ENCODE measurements at regions not wholly inside any gene's neighbourhood (a gene's known extent, or its start where the extent isn't known, plus 50 kb on each side); places are given as distances from the start of the nearest gene placed in this dataset.

DNA sequence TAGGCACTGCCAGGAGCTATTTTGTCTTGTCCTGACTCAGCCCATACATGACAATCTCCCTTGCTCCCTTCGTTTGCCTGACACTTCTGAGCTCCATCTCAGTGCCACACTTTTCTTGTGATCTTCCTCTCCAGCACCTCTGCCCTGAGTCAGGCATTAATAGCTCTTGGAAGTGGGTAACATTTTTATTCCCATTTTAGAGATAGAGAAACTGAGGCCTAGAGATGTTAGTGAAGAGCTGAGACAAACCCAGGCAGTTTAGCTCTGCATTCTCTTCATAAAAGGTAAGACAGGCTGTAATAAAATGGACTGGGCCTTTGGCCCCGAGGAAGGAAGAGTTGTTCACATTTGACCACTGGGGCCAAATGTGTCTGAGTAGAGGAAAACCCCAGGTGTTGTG, 167.4 kb downstream of the DHX35 start:
- TF ChIP-seq, protein P1, sequence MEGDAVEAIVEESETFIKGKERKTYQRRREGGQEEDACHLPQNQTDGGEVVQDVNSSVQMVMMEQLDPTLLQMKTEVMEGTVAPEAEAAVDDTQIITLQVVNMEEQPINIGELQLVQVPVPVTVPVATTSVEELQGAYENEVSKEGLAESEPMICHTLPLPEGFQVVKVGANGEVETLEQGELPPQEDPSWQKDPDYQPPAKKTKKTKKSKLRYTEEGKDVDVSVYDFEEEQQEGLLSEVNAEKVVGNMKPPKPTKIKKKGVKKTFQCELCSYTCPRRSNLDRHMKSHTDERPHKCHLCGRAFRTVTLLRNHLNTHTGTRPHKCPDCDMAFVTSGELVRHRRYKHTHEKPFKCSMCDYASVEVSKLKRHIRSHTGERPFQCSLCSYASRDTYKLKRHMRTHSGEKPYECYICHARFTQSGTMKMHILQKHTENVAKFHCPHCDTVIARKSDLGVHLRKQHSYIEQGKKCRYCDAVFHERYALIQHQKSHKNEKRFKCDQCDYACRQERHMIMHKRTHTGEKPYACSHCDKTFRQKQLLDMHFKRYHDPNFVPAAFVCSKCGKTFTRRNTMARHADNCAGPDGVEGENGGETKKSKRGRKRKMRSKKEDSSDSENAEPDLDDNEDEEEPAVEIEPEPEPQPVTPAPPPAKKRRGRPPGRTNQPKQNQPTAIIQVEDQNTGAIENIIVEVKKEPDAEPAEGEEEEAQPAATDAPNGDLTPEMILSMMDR (IDR thresholded peaks at IDR 0.05; ENCODE audit: low read depth, low read length, poor library complexity, severe bottlenecking): no peak
- TF ChIP-seq EZH2phosphoT487 (IDR thresholded peaks at IDR 0.05; ENCODE audit: borderline replicate concordance, low read length): no peak

All from DOHH2 (cell line).